HepG2 (cell line): ENCODE measurements at regions not wholly inside any gene's neighbourhood (a gene's known extent, or its start where the extent isn't known, plus 50 kb on each side); places are given as distances from the start of the nearest gene placed in this dataset.

Experiments
- ATAC-seq: fragments of 200-7000 bp; cut with Tn5 transposase; 3 replicates; pipeline ENCODE4 v1.9.1; 2020; ENCODE audit warnings: mild to moderate bottlenecking, moderate library complexity
- BruUV-seq: library from RNA; stranded (reverse); fragments of 400-500 nt; replicated peaks from 2 replicates; lab custom pipeline; 2021; lab: Mats Ljungman, UMichigan
- CTCF ChIA-PET: fragments of 300-600 bp; formaldehyde crosslinking; extraction: SDS; loops from one replicate; lab custom pipeline; 2021; ENCODE audit warnings: low total read pairs, inconsistent platforms, low intra/inter-chr PET ratio; lab: Yijun Ruan, JAX
- POLR2A ChIA-PET: fragments of 350-600 bp; sonication (Branson Sonifier 250); formaldehyde crosslinking; loops from one replicate; lab custom pipeline; 2020; ENCODE audit warnings: antibody characterized with exemption, inconsistent platforms; lab: Yijun Ruan, JAX
- DNase-seq: peaks from one replicate; pipeline ENCODE4 v3.0.0-alpha.2; 2015; ENCODE audit warnings: low spot score
- FAIRE-seq: peaks from 3 replicates; lab custom pipeline; 2011; peaks lifted over from hg19 to GRCh38; lab: Jason Lieb, UNC
- H2AFZ ChIP-seq: one replicate; pipeline ENCODE4 v1.6.1; 2011; ENCODE audit warnings: low read length, inconsistent platforms
- H3K27ac ChIP-seq: fragments of 300-600 bp; 3 replicates; pipeline ENCODE4 v1.8.0; 2011; ENCODE audit warnings: mixed run types, mild to moderate bottlenecking, mixed read lengths, low read length, inconsistent platforms; ENCODE audit not compliant: insufficient read depth; ENCODE audit errors: extremely low read length
- H3K27me3 ChIP-seq, 2 experiments: fragments of 200-600 bp in 1 of 2; 2 replicates in 1 of 2; 3 replicates in 1 of 2; pipeline versions ENCODE4 v1.6.0 to v1.8.0; 2011; ENCODE audit warnings: low read length in 2 of 2, mild to moderate bottlenecking in 2 of 2, moderate library complexity in 2 of 2, inconsistent platforms in 1 of 2; ENCODE audit not compliant: insufficient read depth in 2 of 2, control insufficient read depth in 1 of 2
- H3K36me3 ChIP-seq, 2 experiments: fragments of 200-600 bp in 1 of 2; replicated peaks in 1 of 2; 2 replicates in 1 of 2; 3 replicates in 1 of 2; pipeline versions ENCODE4 v1.5.1 to v1.8.0; 2011; ENCODE audit warnings: low read length in 2 of 2, inconsistent platforms in 1 of 2; ENCODE audit not compliant: insufficient read depth in 2 of 2, control insufficient read depth in 1 of 2
- H3K4me1 ChIP-seq: 2 replicates; pipeline ENCODE4 v1.5.1; 2012; ENCODE audit warnings: low read length, inconsistent platforms; ENCODE audit not compliant: insufficient read depth
- H3K4me2 ChIP-seq: 2 replicates; pipeline ENCODE4 v1.6.0; 2011; ENCODE audit warnings: low read depth, low read length, inconsistent platforms
- H3K4me3 ChIP-seq, 3 experiments: fragments of 200-600 bp in 1 of 3; sonication (generic), shearing (Covaris generic) in 1 of 3; replicated peaks in 1 of 3; 2 replicates each; pipeline ENCODE4 v1.5.1; 2011 to 2016; ENCODE audit warnings: low read length in 3 of 3, inconsistent platforms in 2 of 3, low read depth in 2 of 3, mild to moderate bottlenecking in 2 of 3, control low read depth in 1 of 3, mixed read lengths in 1 of 3; ENCODE audit not compliant: insufficient read depth in 1 of 3
- H3K79me2 ChIP-seq: one replicate; pipeline ENCODE4 v1.6.1; 2011; ENCODE audit warnings: low read length, inconsistent platforms; ENCODE audit not compliant: insufficient read depth
- H3K9ac ChIP-seq: 2 replicates; pipeline ENCODE4 v1.6.0; 2011; ENCODE audit warnings: mild to moderate bottlenecking, low read depth, low read length, inconsistent platforms; ENCODE audit not compliant: insufficient read depth
- H3K9me3 ChIP-seq: 2 replicates; pipeline ENCODE4 v1.5.1; 2012; ENCODE audit warnings: mild to moderate bottlenecking, low read length
- H4K20me1 ChIP-seq: 2 replicates; pipeline ENCODE4 v1.6.0; 2011; ENCODE audit warnings: inconsistent platforms, mild to moderate bottlenecking, low read length, moderate library complexity; ENCODE audit not compliant: insufficient read depth
- AGO1 ChIP-seq: fragments of 200-400 bp; formaldehyde crosslinking; IDR thresholded peaks from 2 replicates; pipeline ENCODE4 v1.6.1; 2017; ENCODE audit warnings: mild to moderate bottlenecking, low read depth, low read length, moderate library complexity; ENCODE audit not compliant: poor library complexity, severe bottlenecking
- CCAR2 ChIP-seq: fragments of 200-400 bp; formaldehyde crosslinking; optimal IDR thresholded peaks from 2 replicates; pipeline ENCODE3; 2018; ENCODE audit warnings: low read depth, mild to moderate bottlenecking, low read length, moderate library complexity
- DPF2 ChIP-seq: sonication (generic); formaldehyde crosslinking; IDR thresholded peaks from 2 replicates; pipeline ENCODE4 v1.4.0; 2020; ENCODE audit warnings: mild to moderate bottlenecking, low read depth, missing genetic modification reagents, borderline replicate concordance
- HNRNPH1 ChIP-seq: fragments of 200-400 bp; formaldehyde crosslinking; optimal IDR thresholded peaks from 2 replicates; pipeline ENCODE3; 2017; ENCODE audit warnings: mild to moderate bottlenecking, low read depth, low read length
- LBX2 ChIP-seq: sonication (generic); formaldehyde crosslinking; IDR thresholded peaks from 2 replicates; pipeline ENCODE4 v1.5.0; 2020; ENCODE audit warnings: missing genetic modification reagents, mild to moderate bottlenecking, borderline replicate concordance
- RCOR2 ChIP-seq: IDR thresholded peaks from 2 replicates; pipeline ENCODE4 v1.6.1; 2016; ENCODE audit warnings: missing biosample characterization, missing genetic modification reagents
- RORA ChIP-seq: sonication (generic); formaldehyde crosslinking; IDR thresholded peaks from 2 replicates; pipeline ENCODE4 v1.5.0; 2020; ENCODE audit warnings: mild to moderate bottlenecking, missing genetic modification reagents, moderate library complexity
- SKIL ChIP-seq: sonication (generic); formaldehyde crosslinking; IDR thresholded peaks from 2 replicates; pipeline ENCODE4 v1.8.0; 2022; ENCODE audit warnings: missing genetic modification reagents, mild to moderate bottlenecking, moderate library complexity, borderline replicate concordance
- SMARCE1 ChIP-seq: fragments of 450-650 bp; IDR thresholded peaks from 2 replicates; pipeline ENCODE4 v1.6.1; 2017; ENCODE audit warnings: borderline replicate concordance
- ZBTB7B ChIP-seq: sonication (generic); formaldehyde crosslinking; IDR thresholded peaks from 2 replicates; pipeline ENCODE4 v1.4.0; 2020; ENCODE audit warnings: missing genetic modification reagents
- ZNF317 ChIP-seq: sonication (generic); formaldehyde crosslinking; IDR thresholded peaks from 2 replicates; pipeline ENCODE4 v1.5.0; 2020; ENCODE audit warnings: mild to moderate bottlenecking, missing genetic modification reagents
- ZNF34 ChIP-seq: sonication (generic); formaldehyde crosslinking; IDR thresholded peaks from 2 replicates; pipeline ENCODE4 v1.4.0; 2020; ENCODE audit warnings: mild to moderate bottlenecking, missing genetic modification reagents, borderline replicate concordance
- ZNF430 ChIP-seq: sonication (generic); formaldehyde crosslinking; IDR thresholded peaks from 2 replicates; pipeline ENCODE4 v1.9.0; 2021; ENCODE audit warnings: mild to moderate bottlenecking, missing genetic modification reagents
- ZNF44 ChIP-seq: sonication (generic); formaldehyde crosslinking; IDR thresholded peaks from 2 replicates; pipeline ENCODE4 v1.5.1; 2020; ENCODE audit warnings: mild to moderate bottlenecking, missing genetic modification reagents
- ZNF460 ChIP-seq: sonication (generic); formaldehyde crosslinking; IDR thresholded peaks from 2 replicates; pipeline ENCODE4 v1.5.1; 2020; ENCODE audit warnings: missing genetic modification reagents, mild to moderate bottlenecking, borderline replicate concordance
- ZNF556 ChIP-seq: sonication (generic); formaldehyde crosslinking; IDR thresholded peaks from 2 replicates; pipeline ENCODE4 v1.4.0; 2020; ENCODE audit warnings: mild to moderate bottlenecking, missing genetic modification reagents, borderline replicate concordance
- ZNF891 ChIP-seq: sonication (generic); formaldehyde crosslinking; IDR thresholded peaks from 2 replicates; pipeline ENCODE4 v1.5.0; 2020; ENCODE audit warnings: mild to moderate bottlenecking, missing genetic modification reagents
- ZSCAN30 ChIP-seq: sonication (generic); formaldehyde crosslinking; IDR thresholded peaks from 2 replicates; pipeline ENCODE4 v1.5.0; 2020; ENCODE audit warnings: mild to moderate bottlenecking, missing genetic modification reagents
- WGBS: methylation state at CpG from one replicate; pipeline ENCODE4 v1.1.6; 2017; ENCODE audit warnings: low lambda C conversion rate; 5-methylcytosine and 5-hydroxymethylcytosine counted together
- in situ Hi-C: cut with HindIII; loops from 2 replicates; pipeline ENCODE4 v1.10.0; 2017; ENCODE audit warnings: low pct_unique_long_range_greater_than_20kb; ENCODE audit not compliant: extremely low pct_ligation_motif_present
- intact Hi-C: fragments of 100-400 bp; cut with micrococcal nuclease; formaldehyde crosslinking; loops from one replicate; pipeline ENCODE4 v1.10.0; 2022; ENCODE audit not compliant: unreplicated experiment

- Histone ChIP-seq H3K27ac (no peak overlapping the region), H3K79me2 (no peaks in the 10 kb centered on the region), H3K27me3 (no peaks in the 10 kb centered on the region), H3K4me3 (no peak overlapping the region), H4K20me1 (no peaks in the 10 kb centered on the region), H3K4me2 (no peak overlapping the region), H2AFZ (no peak overlapping the region), H3K4me1 (no peaks in the 10 kb centered on the region), H3K36me3 (no peaks in the 10 kb centered on the region), H3K9ac (no peak overlapping the region), H3K9me3 (no peaks in the 10 kb centered on the region)
- intact Hi-C loops (no loop called here), in situ Hi-C loops (no loop called here)
- ATAC-seq = no peak
- ChIA-PET CTCF (no interaction called here), POLR2A (no interaction called here)
- 5% methylated on average over 5 of the region's 5 CpGs for WGBS
- DNase-seq = no peak
- TF ChIP-seq RCOR2 (no peak), ZNF460 (CRISPR knock-in tag) (no peak), LBX2 (CRISPR knock-in tag) (no peak), CCAR2 (no peak), ZNF891 (CRISPR knock-in tag) (no peak), AGO1 (no peak), DPF2 (no peak), ZBTB7B (CRISPR knock-in tag) (no peak), ZNF556 (CRISPR knock-in tag) (no peak), RORA (CRISPR knock-in tag) (no peak), HNRNPH1 (no peak), SMARCE1 (no peak), ZNF44 (CRISPR knock-in tag) (no peak), ZNF317 (CRISPR knock-in tag) (no peak), ZNF34 (CRISPR knock-in tag) (no peak), SKIL (no peak), ZSCAN30 (CRISPR knock-in tag) (no peak), ZNF430 (CRISPR knock-in tag) (no peak)
- no peak for FAIRE-seq
- BruUV-seq = no TSS peak
Measured at GRCh38 chr4:54819034-54819433, 161.3 kb downstream of the KIT start.
